A673 (cell line): ENCODE measurements at regions not wholly inside any gene's neighbourhood (a gene's known extent, or its start where the extent isn't known, plus 50 kb on each side); places are given as distances from the start of the nearest gene placed in this dataset.

Experiments used
- BruUV-seq: library from RNA; stranded (reverse); fragments of 400-500 nt; replicated peaks from 2 replicates; lab custom pipeline; 2021; lab: Mats Ljungman, UMichigan
- CTCF ChIA-PET: fragments of 300-600 bp; sonication (Branson Sonifier 250); formaldehyde crosslinking; loops from one replicate; lab custom pipeline; 2022; ENCODE audit warnings: antibody characterized with exemption; lab: Charles Lee
- POLR2A ChIA-PET: fragments of 300-600 bp; sonication (Branson Sonifier 250); formaldehyde crosslinking; loops from one replicate; lab custom pipeline; 2022; ENCODE audit warnings: antibody characterized with exemption; ENCODE audit not compliant: low non-redundant PET; lab: Charles Lee
- DNase-seq: peaks from one replicate; pipeline ENCODE4 v3.0.0-alpha.2; 2015; ENCODE audit warnings: low spot score
- H3K27ac ChIP-seq: fragments of 200-600 bp; sonication (generic); 2 replicates; pipeline ENCODE4 v1.5.1; 2016; ENCODE audit warnings: mixed run types, low read depth, mild to moderate bottlenecking, mixed read lengths, antibody characterized with exemption, low read length; ENCODE audit not compliant: poor library complexity, severe bottlenecking
- H3K27me3 ChIP-seq: fragments of 200-600 bp; sonication (generic); replicated peaks from 2 replicates; pipeline ENCODE4 v1.6.1; 2017; ENCODE audit warnings: mixed run types, low read depth, mild to moderate bottlenecking, mixed read lengths, antibody characterized with exemption, low read length; ENCODE audit not compliant: insufficient read depth, poor library complexity
- H3K36me3 ChIP-seq: fragments of 200-600 bp; sonication (generic); 2 replicates; pipeline ENCODE4 v1.6.1; 2016; ENCODE audit warnings: mixed run types, mild to moderate bottlenecking, mixed read lengths, antibody characterized with exemption, low read length; ENCODE audit not compliant: insufficient read depth, poor library complexity, severe bottlenecking
- H3K4me1 ChIP-seq: fragments of 200-600 bp; sonication (generic); 2 replicates; pipeline ENCODE4 v1.6.1; 2017; ENCODE audit warnings: mixed run types, mild to moderate bottlenecking, mixed read lengths, antibody characterized with exemption, low read length; ENCODE audit not compliant: insufficient read depth, poor library complexity, severe bottlenecking
- H3K4me3 ChIP-seq: fragments of 200-600 bp; sonication (generic); 2 replicates; pipeline ENCODE4 v1.5.1; 2016; ENCODE audit warnings: low read depth, mixed run types, mild to moderate bottlenecking, mixed read lengths, low read length; ENCODE audit not compliant: poor library complexity, severe bottlenecking
- H3K9me3 ChIP-seq: fragments of 200-600 bp; sonication (generic); 2 replicates; pipeline ENCODE4 v1.6.1; 2016; ENCODE audit warnings: mixed run types, low read depth, mild to moderate bottlenecking, mixed read lengths, antibody characterized with exemption, low read length; ENCODE audit not compliant: poor library complexity, severe bottlenecking
- EZH2 ChIP-seq: fragments of 200-600 bp; sonication (generic); IDR thresholded peaks from 2 replicates; pipeline ENCODE4 v1.6.1; 2017; ENCODE audit warnings: borderline replicate concordance, low read depth, mild to moderate bottlenecking, mixed read lengths, antibody characterized with exemption, low read length; ENCODE audit not compliant: poor library complexity, severe bottlenecking
- intact Hi-C: fragments of 100-400 bp; cut with micrococcal nuclease; formaldehyde crosslinking; loops from one replicate; pipeline ENCODE4 v1.10.0; 2022; ENCODE audit not compliant: unreplicated experiment
- TF ChIP-seq, protein P1 (sequence below): fragments of 300-800, 200-600 bp; sonication (generic); conservative IDR thresholded peaks from 2 replicates; pipeline ENCODE4 v1.5.1; 2017; ENCODE audit warnings: low read depth, mild to moderate bottlenecking, antibody characterized with exemption, low read length, moderate library complexity, mixed read lengths

DNA sequence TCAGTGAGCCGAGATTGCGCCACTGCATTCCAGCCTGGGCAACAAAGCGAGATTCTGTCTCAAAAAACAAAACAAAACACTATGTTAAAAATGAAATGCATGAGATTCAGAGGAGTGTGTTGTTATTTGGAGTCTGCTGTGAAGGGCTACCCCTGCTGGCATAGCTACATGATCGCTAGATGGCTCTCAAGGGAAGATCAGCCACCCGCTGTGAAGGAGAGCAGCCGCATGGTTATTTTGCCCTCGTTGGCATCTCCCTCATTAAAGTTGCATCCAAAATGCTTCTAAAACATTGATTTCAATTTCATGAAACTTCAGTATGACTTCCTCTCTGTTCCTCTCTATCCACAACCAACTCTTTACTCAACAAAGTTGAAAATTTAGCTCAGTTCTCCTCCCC lies 54.8 kb upstream of the NDUFV2 start:
- H3K36me3 ChIP-seq, result no peaks in the 10 kb centered on the region
- ChIA-PET CTCF (no interaction called here), POLR2A (no interaction called here)
- BruUV-seq, result no TSS peak
- H3K4me1 ChIP-seq, result no peaks in the 10 kb centered on the region
- intact Hi-C loops, result no loop called here
- H3K27ac ChIP-seq, result no peak overlapping the region
- H3K9me3 ChIP-seq, result no peaks in the 10 kb centered on the region
- TF ChIP-seq EZH2, result no peak
- TF ChIP-seq, protein P1, sequence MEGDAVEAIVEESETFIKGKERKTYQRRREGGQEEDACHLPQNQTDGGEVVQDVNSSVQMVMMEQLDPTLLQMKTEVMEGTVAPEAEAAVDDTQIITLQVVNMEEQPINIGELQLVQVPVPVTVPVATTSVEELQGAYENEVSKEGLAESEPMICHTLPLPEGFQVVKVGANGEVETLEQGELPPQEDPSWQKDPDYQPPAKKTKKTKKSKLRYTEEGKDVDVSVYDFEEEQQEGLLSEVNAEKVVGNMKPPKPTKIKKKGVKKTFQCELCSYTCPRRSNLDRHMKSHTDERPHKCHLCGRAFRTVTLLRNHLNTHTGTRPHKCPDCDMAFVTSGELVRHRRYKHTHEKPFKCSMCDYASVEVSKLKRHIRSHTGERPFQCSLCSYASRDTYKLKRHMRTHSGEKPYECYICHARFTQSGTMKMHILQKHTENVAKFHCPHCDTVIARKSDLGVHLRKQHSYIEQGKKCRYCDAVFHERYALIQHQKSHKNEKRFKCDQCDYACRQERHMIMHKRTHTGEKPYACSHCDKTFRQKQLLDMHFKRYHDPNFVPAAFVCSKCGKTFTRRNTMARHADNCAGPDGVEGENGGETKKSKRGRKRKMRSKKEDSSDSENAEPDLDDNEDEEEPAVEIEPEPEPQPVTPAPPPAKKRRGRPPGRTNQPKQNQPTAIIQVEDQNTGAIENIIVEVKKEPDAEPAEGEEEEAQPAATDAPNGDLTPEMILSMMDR, result no peak
- H3K27me3 ChIP-seq, result no peaks in the 10 kb centered on the region
- peak; percentile 12 for DNase-seq
- no peak overlapping the region for H3K4me3 ChIP-seq

- no TSS peak for BruUV-seq
- no peak for DNase-seq
- TF ChIP-seq, protein P1, result no peak
- TF ChIP-seq EZH2, result no peak
- POLR2A ChIA-PET, result no interaction called here
- H3K4me1 ChIP-seq, result no peaks in the 10 kb centered on the region
- no peaks in the 10 kb centered on the region for H3K27me3 ChIP-seq
- H3K9me3 ChIP-seq, result peaks cover 2% of the 10 kb centered on the region
- no peak overlapping the region for H3K27ac ChIP-seq
- H3K4me3 ChIP-seq, result no peak overlapping the region
- no peaks in the 10 kb centered on the region for H3K36me3 ChIP-seq
- CTCF ChIA-PET, result no interaction called here
- intact Hi-C loops, result no loop called here
Measured at GRCh38 chr18:9048236-9048635, 54.3 kb upstream of the NDUFV2 start.

GRCh38 chr18:9048808-9049494 lies 53.5 kb upstream of the NDUFV2 start:
- no peak for DNase-seq
- H3K4me3 ChIP-seq, result no peak overlapping the region
- H3K27ac ChIP-seq, result no peak overlapping the region
- peaks cover 4% of the 10 kb centered on the region for H3K9me3 ChIP-seq
- CTCF ChIA-PET, result no interaction called here
- POLR2A ChIA-PET, result no interaction called here
- intact Hi-C loops, result no loop called here
- H3K27me3 ChIP-seq, result no peaks in the 10 kb centered on the region
- no peaks in the 10 kb centered on the region for H3K36me3 ChIP-seq
- no TSS peak for BruUV-seq
- no peaks in the 10 kb centered on the region for H3K4me1 ChIP-seq
- TF ChIP-seq, protein P1, result no peak
- TF ChIP-seq EZH2, result no peak
